AG10803 (cell line): ENCODE measurements at regions not wholly inside any gene's neighbourhood (a gene's known extent, or its start where the extent isn't known, plus 50 kb on each side); places are given as distances from the start of the nearest gene placed in this dataset.

ENCODE experiments used
- DNase-seq: peaks from one replicate; pipeline ENCODE4 v3.0.0; 2010; ENCODE audit warnings: low read depth
- H3K4me3 ChIP-seq: 2 replicates; pipeline ENCODE4 v1.5.1; 2011; ENCODE audit warnings: mild to moderate bottlenecking, low read length, control low read depth
- CTCF ChIP-seq: conservative IDR thresholded peaks from 2 replicates; pipeline ENCODE4 v1.5.1; 2011; ENCODE audit warnings: mild to moderate bottlenecking, low read length, control low read depth, inconsistent platforms

- DNase-seq = no peak
- H3K4me3 ChIP-seq = no peak overlapping the region
- no peak for TF ChIP-seq CTCF
Observed at GRCh38 chr15:81786776-81787175, 259.0 kb downstream of the MEX3B start.

GRCh38 chr15:81785679-81786078, 260.1 kb downstream of the MEX3B start:
- H3K4me3 ChIP-seq = no peak overlapping the region
- no peak for TF ChIP-seq CTCF
- no peak for DNase-seq

GRCh38 chr15:81785181-81785580, 260.6 kb downstream of the MEX3B start:
- TF ChIP-seq CTCF = no peak
- no peak overlapping the region for H3K4me3 ChIP-seq

GRCh38 chr15:81784751-81785150, 261.1 kb downstream of the MEX3B start:
- DNase-seq = no peak
- H3K4me3 ChIP-seq = no peak overlapping the region
- TF ChIP-seq CTCF = no peak

More at GRCh38 chr15:81785181-81785580, 260.6 kb downstream of the MEX3B start:
- DNase-seq = no peak

- DNase-seq = no peak
- no peak overlapping the region for H3K4me3 ChIP-seq
- no peak for TF ChIP-seq CTCF
Observed at GRCh38 chr15:81783586-81783985, 262.2 kb downstream of the MEX3B start.

- no peak for DNase-seq
- H3K4me3 ChIP-seq = no peak overlapping the region
- no peak for TF ChIP-seq CTCF
Observed at GRCh38 chr15:81783076-81783475, 262.7 kb downstream of the MEX3B start.

- no peak for DNase-seq
- H3K4me3 ChIP-seq = no peak overlapping the region
- no peak for TF ChIP-seq CTCF
Observed at GRCh38 chr15:81781395-81781794, 264.4 kb downstream of the MEX3B start.
